Activated CD4-positive, alpha-beta memory T cell treated with anti-CD3 and anti-CD28 coated beads, Interleukin-2, amount 10 ng/mL, durations not matched to agents 7 days and 5 days (primary cell): ENCODE measurements at regions not wholly inside any gene's neighbourhood (a gene's known extent, or its start where the extent isn't known, plus 50 kb on each side); places are given as distances from the start of the nearest gene placed in this dataset.

Source experiments
- CTCF ChIA-PET: fragments of 350-600 bp; sonication (Branson Sonifier 250); formaldehyde crosslinking; loops from one replicate; lab custom pipeline; 2021; ENCODE audit warnings: antibody characterized with exemption, inconsistent platforms; lab: Charles Lee
- POLR2A ChIA-PET: fragments of 350-600 bp; sonication (Branson Sonifier 250); formaldehyde crosslinking; loops from one replicate; lab custom pipeline; 2021; ENCODE audit warnings: antibody characterized with exemption; lab: Charles Lee
- DNase-seq: peaks from one replicate; pipeline ENCODE4 v3.0.0-alpha.2; 2020
- H3K27ac Mint-ChIP-seq: one replicate; pipeline ENCODE4 v1.8.0; 2021; ENCODE audit warnings: mild to moderate bottlenecking, mixed read lengths
- H3K27me3 Mint-ChIP-seq: one replicate; pipeline ENCODE4 v1.8.0; 2021; ENCODE audit warnings: mixed read lengths
- H3K36me3 Mint-ChIP-seq: one replicate; pipeline ENCODE4 v1.8.0; 2021; ENCODE audit warnings: low read depth, mixed read lengths
- H3K4me1 Mint-ChIP-seq: one replicate; pipeline ENCODE4 v1.8.0; 2021; ENCODE audit warnings: mixed read lengths
- H3K4me3 Mint-ChIP-seq: one replicate; pipeline ENCODE4 v1.8.0; 2021; ENCODE audit warnings: mild to moderate bottlenecking, mixed read lengths
- H3K9me3 Mint-ChIP-seq: one replicate; pipeline ENCODE4 v1.8.0; 2021; ENCODE audit warnings: mixed read lengths

DNA sequence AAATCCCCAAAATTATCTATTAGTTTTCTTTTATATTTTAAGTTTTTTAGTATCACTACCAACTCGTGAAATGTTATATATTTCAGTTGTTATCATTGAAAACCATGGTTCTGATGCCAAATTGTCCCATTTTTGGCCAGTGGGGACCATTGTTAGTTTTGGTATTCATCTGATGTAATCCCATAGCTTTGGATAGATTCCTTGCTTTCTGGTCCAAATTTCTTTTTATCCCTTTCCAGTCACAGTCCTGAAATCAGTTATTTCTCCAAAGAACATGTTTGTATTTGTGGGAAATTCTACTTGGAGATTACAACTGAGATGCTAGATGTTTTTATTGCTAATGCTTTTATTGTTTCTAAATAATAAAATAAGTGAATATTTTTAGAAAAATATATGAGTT lies 976.8 kb upstream of the CRIM1 start:
- no peaks in the 10 kb centered on the region for H3K36me3 Mint-ChIP-seq
- no peaks in the 10 kb centered on the region for H3K27me3 Mint-ChIP-seq
- no peak overlapping the region for H3K27ac Mint-ChIP-seq
- H3K4me1 Mint-ChIP-seq: no peaks in the 10 kb centered on the region
- POLR2A ChIA-PET: no interaction called here
- DNase-seq: no peak
- no peak overlapping the region for H3K4me3 Mint-ChIP-seq
- peaks cover 2% of the 10 kb centered on the region for H3K9me3 Mint-ChIP-seq
- CTCF ChIA-PET: no interaction called here

GRCh38 chr2:35374845-35375244 lies 980.7 kb upstream of the CRIM1 start:
- Mint-ChIP-seq H3K4me1 (no peaks in the 10 kb centered on the region), H3K27ac (no peak overlapping the region), H3K9me3 (peaks cover 2% of the 10 kb centered on the region), H3K36me3 (no peaks in the 10 kb centered on the region), H3K4me3 (no peak overlapping the region), H3K27me3 (no peaks in the 10 kb centered on the region)
- ChIA-PET POLR2A (no interaction called here), CTCF (no interaction called here)
- no peak for DNase-seq

- POLR2A ChIA-PET: no interaction called here
- Mint-ChIP-seq H3K27me3 (no peaks in the 10 kb centered on the region), H3K9me3 (no peaks in the 10 kb centered on the region), H3K36me3 (no peaks in the 10 kb centered on the region), H3K27ac (no peak overlapping the region), H3K4me3 (no peak overlapping the region), H3K4me1 (no peaks in the 10 kb centered on the region)
- DNase-seq: no peak
- CTCF ChIA-PET: no interaction called here
These were observed 989.7 kb upstream of the CRIM1 start for GRCh38 chr2:35365859-35366258.

GRCh38 chr2:35356332-35356731 lies 999.2 kb upstream of the CRIM1 start:
- Mint-ChIP-seq H3K4me3 (no peak overlapping the region), H3K4me1 (no peaks in the 10 kb centered on the region), H3K27me3 (no peaks in the 10 kb centered on the region), H3K36me3 (no peaks in the 10 kb centered on the region), H3K9me3 (peaks cover 3% of the 10 kb centered on the region), H3K27ac (no peak overlapping the region)
- CTCF ChIA-PET: no interaction called here
- POLR2A ChIA-PET: no interaction called here
- no peak for DNase-seq

DNA sequence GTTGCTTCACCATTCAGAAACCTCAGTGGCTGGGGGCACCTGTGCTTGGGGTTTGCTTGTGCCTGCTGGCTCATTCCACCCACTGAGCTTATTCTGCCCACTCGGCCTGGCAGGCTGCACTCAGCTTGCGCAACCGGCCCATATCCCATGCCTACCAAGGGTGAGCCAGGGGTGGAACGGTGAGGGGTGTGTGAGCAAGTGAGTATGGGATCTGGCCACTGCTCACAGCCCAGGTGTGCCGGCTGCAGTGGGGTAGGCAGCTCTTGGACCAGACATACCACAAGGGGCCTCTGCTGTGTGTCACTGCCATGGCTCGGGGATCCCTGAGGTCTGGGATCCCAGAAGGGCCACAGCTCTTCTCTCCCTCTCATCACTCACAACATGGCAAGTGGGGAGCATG lies 1000.5 kb upstream of the CRIM1 start:
- POLR2A ChIA-PET: no interaction called here
- H3K36me3 Mint-ChIP-seq: no peaks in the 10 kb centered on the region
- H3K27ac Mint-ChIP-seq: no peak overlapping the region
- no peak for DNase-seq
- CTCF ChIA-PET: no interaction called here
- H3K4me3 Mint-ChIP-seq: no peak overlapping the region
- H3K27me3 Mint-ChIP-seq: no peaks in the 10 kb centered on the region
- H3K4me1 Mint-ChIP-seq: no peaks in the 10 kb centered on the region
- peaks cover 3% of the 10 kb centered on the region for H3K9me3 Mint-ChIP-seq

- no peaks in the 10 kb centered on the region for H3K4me1 Mint-ChIP-seq
- POLR2A ChIA-PET: no interaction called here
These were observed 1008.0 kb upstream of the CRIM1 start for GRCh38 chr2:35347561-35347960.

DNA sequence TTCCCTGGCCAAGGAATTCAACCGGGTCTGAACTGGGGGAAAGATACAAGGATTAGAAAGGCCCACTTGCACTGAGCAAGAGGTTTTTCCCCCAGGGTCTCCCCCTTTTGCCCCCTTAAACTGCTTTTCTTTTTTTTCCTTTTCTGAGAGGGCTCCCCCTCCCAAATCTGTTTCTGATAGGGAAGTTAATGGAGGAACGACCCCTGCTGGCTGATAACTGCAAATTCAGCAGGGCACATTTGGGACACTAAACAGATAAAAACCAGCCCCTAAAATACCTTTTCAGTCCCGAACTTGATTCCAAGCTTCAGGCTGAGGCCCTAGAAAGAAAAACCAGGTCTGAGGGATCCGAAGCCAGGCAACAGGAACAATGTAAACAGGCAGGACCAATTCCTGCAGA lies 1012.4 kb upstream of the CRIM1 start:
- H3K27ac Mint-ChIP-seq: no peak overlapping the region
- CTCF ChIA-PET: no interaction called here
- H3K27me3 Mint-ChIP-seq: no peaks in the 10 kb centered on the region
- H3K4me1 Mint-ChIP-seq: no peaks in the 10 kb centered on the region
- DNase-seq: no peak
- no peaks in the 10 kb centered on the region for H3K36me3 Mint-ChIP-seq
- no peak overlapping the region for H3K4me3 Mint-ChIP-seq
- POLR2A ChIA-PET: no interaction called here
- H3K9me3 Mint-ChIP-seq: no peaks in the 10 kb centered on the region

More at GRCh38 chr2:35347561-35347960, 1008.0 kb upstream of the CRIM1 start:
- no peaks in the 10 kb centered on the region for H3K36me3 Mint-ChIP-seq
- no peak overlapping the region for H3K27ac Mint-ChIP-seq
- DNase-seq: no peak
- H3K9me3 Mint-ChIP-seq: no peaks in the 10 kb centered on the region
- no peak overlapping the region for H3K4me3 Mint-ChIP-seq
- H3K27me3 Mint-ChIP-seq: no peaks in the 10 kb centered on the region
- CTCF ChIA-PET: no interaction called here

DNA sequence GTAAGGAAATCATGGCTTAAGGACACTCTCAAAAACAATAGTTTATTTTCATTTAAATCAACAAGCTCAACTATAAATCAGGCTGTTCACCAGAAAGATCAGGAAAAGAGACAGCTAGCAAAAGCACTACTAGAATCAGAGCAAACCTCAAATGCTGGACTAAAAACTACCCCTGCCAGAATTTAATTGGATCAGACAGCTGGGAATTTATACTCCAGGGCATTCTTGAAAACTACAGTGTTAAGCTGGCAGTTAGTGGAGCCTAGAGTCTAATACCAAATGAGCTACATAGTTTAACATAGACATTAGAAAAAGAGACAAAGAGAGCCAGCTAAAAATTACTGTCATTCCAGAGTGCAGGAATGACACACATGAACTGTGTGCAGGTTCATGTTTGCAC lies 1016.4 kb upstream of the CRIM1 start:
- Mint-ChIP-seq H3K4me3 (no peak overlapping the region), H3K27me3 (no peaks in the 10 kb centered on the region), H3K27ac (no peak overlapping the region), H3K9me3 (no peaks in the 10 kb centered on the region), H3K4me1 (no peaks in the 10 kb centered on the region), H3K36me3 (no peaks in the 10 kb centered on the region)
- CTCF ChIA-PET: no interaction called here
- no peak for DNase-seq
- POLR2A ChIA-PET: no interaction called here

DNA sequence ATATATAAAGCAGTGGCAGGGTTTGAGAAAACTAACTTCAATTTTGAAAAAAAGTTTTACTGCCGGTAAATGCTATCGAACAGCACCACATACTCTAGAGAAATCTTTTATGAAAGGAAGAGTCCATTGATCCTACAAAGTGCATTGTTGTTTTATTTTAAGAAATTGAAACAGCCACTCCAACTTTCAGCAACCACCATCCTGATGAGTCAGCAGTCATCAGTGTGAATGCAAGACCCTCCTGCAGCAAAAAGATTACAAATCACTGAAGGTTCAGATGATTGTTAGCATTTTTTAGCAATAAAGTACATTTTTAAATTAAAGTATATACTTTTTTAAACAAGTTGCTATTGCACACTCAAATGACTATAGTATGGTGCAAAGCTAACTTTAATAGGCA lies 1017.7 kb upstream of the CRIM1 start:
- H3K27me3 Mint-ChIP-seq: no peaks in the 10 kb centered on the region
- ChIA-PET CTCF (no interaction called here), POLR2A (no interaction called here)
- H3K4me1 Mint-ChIP-seq: no peaks in the 10 kb centered on the region
- no peak overlapping the region for H3K4me3 Mint-ChIP-seq
- H3K9me3 Mint-ChIP-seq: no peaks in the 10 kb centered on the region
- no peak for DNase-seq
- H3K27ac Mint-ChIP-seq: no peak overlapping the region
- H3K36me3 Mint-ChIP-seq: no peaks in the 10 kb centered on the region

GRCh38 chr2:35314049-35314448 lies 1041.5 kb upstream of the CRIM1 start:
- no peak for DNase-seq
- ChIA-PET CTCF (no interaction called here), POLR2A (no interaction called here)
- no peaks in the 10 kb centered on the region for H3K27me3 Mint-ChIP-seq
- H3K9me3 Mint-ChIP-seq: no peaks in the 10 kb centered on the region
- no peaks in the 10 kb centered on the region for H3K36me3 Mint-ChIP-seq
- no peak overlapping the region for H3K4me3 Mint-ChIP-seq
- H3K4me1 Mint-ChIP-seq: no peaks in the 10 kb centered on the region
- H3K27ac Mint-ChIP-seq: no peak overlapping the region

DNA sequence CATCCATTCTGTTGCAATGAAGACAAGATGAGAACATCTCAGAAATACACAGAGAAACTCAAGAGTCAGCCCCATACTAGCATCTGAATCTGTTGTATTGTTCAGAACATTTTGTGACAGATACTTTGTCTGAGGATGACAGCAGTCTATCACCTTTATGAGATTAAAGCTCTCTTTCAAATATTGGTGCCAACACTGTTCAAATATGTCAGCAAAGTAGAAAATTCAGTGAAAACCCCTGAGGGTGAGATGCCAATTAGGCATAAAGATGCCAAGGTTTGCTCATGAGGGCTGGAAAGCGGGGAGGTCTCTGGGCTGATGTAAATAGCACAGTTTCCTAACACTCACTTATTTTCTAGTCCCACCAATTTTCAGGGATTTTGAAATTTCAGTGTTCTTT lies 1054.2 kb upstream of the CRIM1 start:
- Mint-ChIP-seq H3K27ac (no peak overlapping the region), H3K27me3 (no peaks in the 10 kb centered on the region), H3K36me3 (no peaks in the 10 kb centered on the region), H3K4me3 (no peak overlapping the region), H3K4me1 (no peaks in the 10 kb centered on the region), H3K9me3 (no peaks in the 10 kb centered on the region)
- POLR2A ChIA-PET: no interaction called here
- CTCF ChIA-PET: no interaction called here
- no peak for DNase-seq

GRCh38 chr2:35298493-35298892 lies 1057.1 kb upstream of the CRIM1 start:
- ChIA-PET POLR2A (no interaction called here), CTCF (no interaction called here)
- no peak overlapping the region for H3K27ac Mint-ChIP-seq
- DNase-seq: no peak
- H3K4me1 Mint-ChIP-seq: no peaks in the 10 kb centered on the region
- no peak overlapping the region for H3K4me3 Mint-ChIP-seq
- no peaks in the 10 kb centered on the region for H3K27me3 Mint-ChIP-seq
- no peaks in the 10 kb centered on the region for H3K36me3 Mint-ChIP-seq
- peaks cover 4% of the 10 kb centered on the region for H3K9me3 Mint-ChIP-seq

DNA sequence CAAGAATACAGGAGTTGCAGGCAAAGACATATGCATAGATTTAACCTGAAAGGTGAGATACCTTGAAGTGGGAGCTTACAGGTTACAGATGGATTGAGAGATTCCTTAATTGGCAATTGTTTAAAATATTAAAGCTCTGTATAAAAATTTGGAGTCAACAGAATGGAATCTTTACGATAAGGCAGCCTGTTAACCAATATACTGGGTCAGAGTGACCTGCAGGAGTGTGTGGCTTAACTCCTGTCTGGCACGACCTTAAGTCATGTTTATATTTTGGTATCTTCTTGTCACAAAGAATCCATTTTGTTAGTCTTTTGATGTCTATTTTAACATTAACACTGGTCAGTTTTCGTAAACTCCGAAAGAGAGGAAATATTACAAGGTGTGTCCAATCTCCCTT lies 1058.2 kb upstream of the CRIM1 start:
- H3K4me1 Mint-ChIP-seq: no peaks in the 10 kb centered on the region
- no peak for DNase-seq
- CTCF ChIA-PET: no interaction called here
- no peaks in the 10 kb centered on the region for H3K36me3 Mint-ChIP-seq
- POLR2A ChIA-PET: no interaction called here
- H3K4me3 Mint-ChIP-seq: no peak overlapping the region
- H3K27me3 Mint-ChIP-seq: no peaks in the 10 kb centered on the region
- H3K27ac Mint-ChIP-seq: no peak overlapping the region
- H3K9me3 Mint-ChIP-seq: peaks cover 7% of the 10 kb centered on the region

- Mint-ChIP-seq H3K27me3 (no peaks in the 10 kb centered on the region), H3K9me3 (peaks cover 7% of the 10 kb centered on the region), H3K36me3 (no peaks in the 10 kb centered on the region), H3K4me3 (no peak overlapping the region), H3K4me1 (no peaks in the 10 kb centered on the region), H3K27ac (no peak overlapping the region)
- ChIA-PET POLR2A (no interaction called here), CTCF (no interaction called here)
- no peak for DNase-seq
These were observed 1060.8 kb upstream of the CRIM1 start for GRCh38 chr2:35294636-35295263.
